GM21526 (cell line): ENCODE measurements at regions not wholly inside any gene's neighbourhood (a gene's known extent, or its start where the extent isn't known, plus 50 kb on each side); places are given as distances from the start of the nearest gene placed in this dataset.

ENCODE experiments used
- ATAC-seq: cut with Tn5 transposase; IDR thresholded peaks from one replicate; pipeline ENCODE4 v1.9.1; 2021; ENCODE audit warnings: moderate library complexity; ENCODE audit not compliant: unreplicated experiment, low FRiP score

- no peak for ATAC-seq
These were observed 205.0 kb downstream of the BUD13 start for GRCh38 chr11:116567721-116568242.

- ATAC-seq = no peak
These were observed 209.1 kb downstream of the BUD13 start for GRCh38 chr11:116563712-116564047.

- ATAC-seq = no peak
These were observed 209.6 kb downstream of the BUD13 start for GRCh38 chr11:116563028-116563711.

GRCh38 chr11:116560589-116560988 is 212.2 kb downstream of the BUD13 start:
- no peak for ATAC-seq

GRCh38 chr11:116558504-116559211 is 214.1 kb downstream of the BUD13 start:
- ATAC-seq = no peak

GRCh38 chr11:116557282-116557681 is 215.5 kb downstream of the BUD13 start:
- ATAC-seq = no peak

- no peak for ATAC-seq
These were observed 216.3 kb downstream of the BUD13 start for GRCh38 chr11:116556483-116556882.

GRCh38 chr11:116553482-116553881 is 219.3 kb downstream of the BUD13 start:
- no peak for ATAC-seq

- ATAC-seq = no peak
These were observed 221.2 kb downstream of the BUD13 start for GRCh38 chr11:116551576-116551975.

GRCh38 chr11:116548256-116548655 is 224.5 kb downstream of the BUD13 start:
- ATAC-seq = no peak

- no peak for ATAC-seq
These were observed 225.2 kb downstream of the BUD13 start for GRCh38 chr11:116547571-116547970.

- no peak for ATAC-seq
These were observed 226.9 kb downstream of the BUD13 start for GRCh38 chr11:116545912-116546311.

GRCh38 chr11:116544721-116545120 is 228.1 kb downstream of the BUD13 start:
- no peak for ATAC-seq

- ATAC-seq = no peak
These were observed 228.8 kb downstream of the BUD13 start for GRCh38 chr11:116543911-116544475.

GRCh38 chr11:116543099-116543498 is 229.7 kb downstream of the BUD13 start:
- ATAC-seq = no peak

- ATAC-seq = no peak
These were observed 230.4 kb downstream of the BUD13 start for GRCh38 chr11:116542406-116542805.

GRCh38 chr11:116541460-116541859 is 231.3 kb downstream of the BUD13 start:
- ATAC-seq = peak; percentile 74

GRCh38 chr11:116540645-116541304 is 232.0 kb downstream of the BUD13 start:
- ATAC-seq = no peak

- ATAC-seq = no peak
These were observed 232.9 kb downstream of the BUD13 start for GRCh38 chr11:116539836-116540418.

- ATAC-seq = no peak
These were observed 233.6 kb downstream of the BUD13 start for GRCh38 chr11:116539211-116539610.

- ATAC-seq = no peak
These were observed 234.1 kb downstream of the BUD13 start for GRCh38 chr11:116538677-116539076.
